MM.1S (cell line): ENCODE measurements at regions not wholly inside any gene's neighbourhood (a gene's known extent, or its start where the extent isn't known, plus 50 kb on each side); places are given as distances from the start of the nearest gene placed in this dataset.

Experiments
- DNase-seq: peaks from one replicate; pipeline ENCODE4 v3.0.0-alpha.2; 2015
- H2AFZ ChIP-seq: fragments of 300-600 bp; sonication (generic); 2 replicates; pipeline ENCODE4 v1.6.0; 2016; ENCODE audit warnings: antibody characterized with exemption, low read length
- H3F3A ChIP-seq: fragments of 300-600 bp; sonication (generic); 2 replicates; pipeline ENCODE4 v1.6.1; 2016; ENCODE audit warnings: mild to moderate bottlenecking, antibody characterized with exemption, low read length, moderate library complexity, mixed read lengths; ENCODE audit not compliant: insufficient read depth
- H3K27ac ChIP-seq: fragments of 300-600 bp; sonication (generic); 2 replicates; pipeline ENCODE4 v1.5.1; 2016; ENCODE audit warnings: mild to moderate bottlenecking, low read length
- H3K27me3 ChIP-seq: fragments of 300-600 bp; sonication (generic); replicated peaks from 2 replicates; pipeline ENCODE4 v1.6.0; 2016; ENCODE audit warnings: low read length; ENCODE audit not compliant: insufficient read depth
- H3K36me3 ChIP-seq: fragments of 300-600 bp; sonication (generic); replicated peaks from 2 replicates; pipeline ENCODE4 v1.6.1; 2016; ENCODE audit warnings: mild to moderate bottlenecking, low read length, mixed read lengths; ENCODE audit not compliant: insufficient read depth
- H3K4me1 ChIP-seq: fragments of 300-600 bp; sonication (generic); 2 replicates; pipeline ENCODE4 v1.6.1; 2016; ENCODE audit warnings: low read length, mixed read lengths
- H3K4me2 ChIP-seq: fragments of 300-600 bp; sonication (generic); 2 replicates; pipeline ENCODE4 v1.6.0; 2016; ENCODE audit warnings: low read depth, low read length
- H3K4me3 ChIP-seq: fragments of 300-600 bp; sonication (generic); 2 replicates; pipeline ENCODE4 v1.5.1; 2016; ENCODE audit warnings: low read length, mixed read lengths
- H3K79me2 ChIP-seq: fragments of 300-600 bp; sonication (generic); 2 replicates; pipeline ENCODE4 v1.6.1; 2016; ENCODE audit warnings: mixed run types, low read length, mixed read lengths
- H3K9ac ChIP-seq: fragments of 300-600 bp; sonication (generic); 2 replicates; pipeline ENCODE4 v1.6.1; 2016; ENCODE audit warnings: low read length, mixed read lengths
- H3K9me2 ChIP-seq: fragments of 300-600 bp; sonication (generic); replicated peaks from 2 replicates; pipeline ENCODE4 v1.6.1; 2016; ENCODE audit warnings: mild to moderate bottlenecking, low read length, mixed read lengths; ENCODE audit not compliant: insufficient read depth
- H3K9me3 ChIP-seq: fragments of 300-600 bp; sonication (generic); replicated peaks from 2 replicates; pipeline ENCODE4 v1.6.1; 2016; ENCODE audit warnings: mild to moderate bottlenecking, low read length, mixed read lengths; ENCODE audit not compliant: insufficient read depth
- H4K20me1 ChIP-seq: fragments of 300-600 bp; sonication (generic); 2 replicates; pipeline ENCODE4 v1.6.1; 2016; ENCODE audit warnings: mild to moderate bottlenecking, low read length, moderate library complexity, mixed read lengths; ENCODE audit not compliant: insufficient read depth
- EZH2 ChIP-seq: fragments of 300-600 bp; sonication (generic); optimal IDR thresholded peaks from 2 replicates; pipeline ENCODE3; 2017; ENCODE audit warnings: low read depth, mild to moderate bottlenecking, antibody characterized with exemption, low read length, mixed read lengths
- EZH2phosphoT487 ChIP-seq: fragments of 300-600 bp; sonication (generic); IDR thresholded peaks from 2 replicates; pipeline ENCODE4 v1.6.1; 2018; ENCODE audit warnings: antibody characterized with exemption, low read length
- TF ChIP-seq, protein P1 (sequence below): fragments of 300-600 bp; sonication (generic); IDR thresholded peaks from 2 replicates; pipeline ENCODE4 v1.5.1; 2016; ENCODE audit warnings: antibody characterized with exemption, low read length, mixed read lengths

DNA sequence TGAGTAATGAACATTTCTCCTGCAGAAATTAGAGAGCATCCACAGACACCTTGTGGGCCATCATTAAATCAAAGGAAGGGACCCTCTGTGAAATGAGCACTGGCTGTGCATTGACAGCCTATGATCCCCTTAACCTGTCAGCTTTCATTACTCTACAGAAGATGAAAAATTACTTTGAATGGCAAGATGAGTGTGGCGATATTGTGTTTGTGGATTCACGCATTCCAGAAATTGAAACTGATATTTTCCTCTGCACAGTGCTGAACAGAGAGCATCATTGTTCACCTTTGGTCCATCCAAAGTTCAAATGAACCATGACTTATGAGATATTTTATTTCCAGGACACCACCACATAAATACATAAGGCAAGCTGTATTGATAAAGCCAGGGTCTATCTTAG lies 374.8 kb upstream of the ANXA10 start:
- H3K4me3 ChIP-seq = no peak overlapping the region
- no peak overlapping the region for H3K4me2 ChIP-seq
- no peak for DNase-seq
- no peak overlapping the region for H3K9ac ChIP-seq
- TF ChIP-seq, protein P1, sequence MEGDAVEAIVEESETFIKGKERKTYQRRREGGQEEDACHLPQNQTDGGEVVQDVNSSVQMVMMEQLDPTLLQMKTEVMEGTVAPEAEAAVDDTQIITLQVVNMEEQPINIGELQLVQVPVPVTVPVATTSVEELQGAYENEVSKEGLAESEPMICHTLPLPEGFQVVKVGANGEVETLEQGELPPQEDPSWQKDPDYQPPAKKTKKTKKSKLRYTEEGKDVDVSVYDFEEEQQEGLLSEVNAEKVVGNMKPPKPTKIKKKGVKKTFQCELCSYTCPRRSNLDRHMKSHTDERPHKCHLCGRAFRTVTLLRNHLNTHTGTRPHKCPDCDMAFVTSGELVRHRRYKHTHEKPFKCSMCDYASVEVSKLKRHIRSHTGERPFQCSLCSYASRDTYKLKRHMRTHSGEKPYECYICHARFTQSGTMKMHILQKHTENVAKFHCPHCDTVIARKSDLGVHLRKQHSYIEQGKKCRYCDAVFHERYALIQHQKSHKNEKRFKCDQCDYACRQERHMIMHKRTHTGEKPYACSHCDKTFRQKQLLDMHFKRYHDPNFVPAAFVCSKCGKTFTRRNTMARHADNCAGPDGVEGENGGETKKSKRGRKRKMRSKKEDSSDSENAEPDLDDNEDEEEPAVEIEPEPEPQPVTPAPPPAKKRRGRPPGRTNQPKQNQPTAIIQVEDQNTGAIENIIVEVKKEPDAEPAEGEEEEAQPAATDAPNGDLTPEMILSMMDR = no peak
- TF ChIP-seq EZH2phosphoT487 (no peak), EZH2 (no peak)
- no peak overlapping the region for H2AFZ ChIP-seq
- no peaks in the 10 kb centered on the region for H3K27me3 ChIP-seq
- H3K36me3 ChIP-seq = no peaks in the 10 kb centered on the region
- H4K20me1 ChIP-seq = no peaks in the 10 kb centered on the region
- H3K4me1 ChIP-seq = no peaks in the 10 kb centered on the region
- no peaks in the 10 kb centered on the region for H3K79me2 ChIP-seq
- no peak overlapping the region for H3K27ac ChIP-seq
- H3F3A ChIP-seq = no peaks in the 10 kb centered on the region
- no peaks in the 10 kb centered on the region for H3K9me2 ChIP-seq
- H3K9me3 ChIP-seq = no peaks in the 10 kb centered on the region

DNA sequence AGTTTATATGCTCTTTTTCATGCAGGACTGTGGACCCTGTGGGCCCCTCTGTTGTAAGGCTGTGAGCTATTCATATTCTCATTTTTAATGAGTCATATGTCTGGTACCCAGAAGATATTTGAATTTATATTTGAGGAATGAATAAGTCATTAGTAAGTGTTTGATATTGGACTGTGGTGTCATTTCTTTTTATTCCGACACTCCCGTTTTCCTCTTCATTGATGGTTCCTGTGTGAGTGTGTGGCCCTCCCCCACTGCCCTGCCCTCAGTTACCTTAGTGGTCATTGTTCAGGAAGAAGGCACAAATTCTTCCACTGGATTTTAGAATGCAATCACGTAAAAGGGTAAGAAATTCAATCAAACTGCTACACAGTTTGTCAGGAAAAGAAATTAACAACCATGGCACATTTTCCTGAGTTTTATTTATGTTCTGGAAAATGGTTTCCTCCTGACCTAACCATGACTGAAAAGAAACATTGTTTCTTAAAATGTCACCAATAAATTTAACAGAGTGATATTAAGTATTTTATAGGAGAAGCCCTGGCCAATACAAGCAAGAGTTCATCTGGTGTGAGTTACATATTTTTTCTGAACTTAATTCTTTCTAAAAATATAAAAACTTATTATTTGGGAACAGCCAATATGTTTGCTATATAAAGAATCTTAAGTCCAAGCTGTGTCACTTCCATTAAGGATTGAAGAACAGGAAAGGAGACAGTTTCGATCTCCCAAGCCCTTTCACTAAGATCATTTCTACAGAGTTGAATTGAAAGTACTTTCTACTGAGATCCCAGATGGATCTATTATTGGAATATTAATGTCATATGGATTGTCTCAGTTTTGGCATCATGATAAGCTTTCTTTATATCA lies 370.5 kb upstream of the ANXA10 start:
- H3K4me3 ChIP-seq = no peak overlapping the region
- H3K27ac ChIP-seq = no peak overlapping the region
- no peaks in the 10 kb centered on the region for H3K79me2 ChIP-seq
- H3F3A ChIP-seq = no peaks in the 10 kb centered on the region
- no peak overlapping the region for H2AFZ ChIP-seq
- H3K4me2 ChIP-seq = no peak overlapping the region
- no peaks in the 10 kb centered on the region for H4K20me1 ChIP-seq
- no peak for DNase-seq
- no peaks in the 10 kb centered on the region for H3K27me3 ChIP-seq
- no peak overlapping the region for H3K9ac ChIP-seq
- TF ChIP-seq EZH2 (no peak), EZH2phosphoT487 (no peak)
- TF ChIP-seq, protein P1 = no peak
- no peaks in the 10 kb centered on the region for H3K9me2 ChIP-seq
- H3K9me3 ChIP-seq = no peaks in the 10 kb centered on the region
- no peaks in the 10 kb centered on the region for H3K36me3 ChIP-seq
- no peaks in the 10 kb centered on the region for H3K4me1 ChIP-seq

DNA sequence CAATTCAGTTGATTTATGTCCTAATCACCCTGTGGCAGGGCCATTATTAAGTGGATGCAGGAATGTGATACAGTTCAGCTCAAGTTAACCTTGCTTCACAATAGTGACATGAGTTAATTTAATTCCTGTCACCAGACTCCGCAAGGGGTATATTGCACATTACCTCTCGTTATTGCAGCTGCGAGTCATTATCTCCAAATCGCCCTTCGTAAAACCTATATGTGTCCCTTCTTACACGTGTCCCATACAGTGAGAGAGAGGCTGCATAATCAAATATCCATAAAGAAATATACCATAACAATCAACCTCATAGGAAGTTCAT lies 369.9 kb upstream of the ANXA10 start:
- no peak overlapping the region for H3K4me2 ChIP-seq
- no peaks in the 10 kb centered on the region for H3K4me1 ChIP-seq
- no peak overlapping the region for H3K9ac ChIP-seq
- TF ChIP-seq, protein P1 = no peak
- TF ChIP-seq EZH2 = no peak
- TF ChIP-seq EZH2phosphoT487 = no peak
- no peak overlapping the region for H3K4me3 ChIP-seq
- H3K27me3 ChIP-seq = no peaks in the 10 kb centered on the region
- H3K9me2 ChIP-seq = no peaks in the 10 kb centered on the region
- H3K79me2 ChIP-seq = no peaks in the 10 kb centered on the region
- DNase-seq = no peak
- H3K36me3 ChIP-seq = no peaks in the 10 kb centered on the region
- no peaks in the 10 kb centered on the region for H3K9me3 ChIP-seq
- H4K20me1 ChIP-seq = no peaks in the 10 kb centered on the region
- no peak overlapping the region for H3K27ac ChIP-seq
- no peaks in the 10 kb centered on the region for H3F3A ChIP-seq
- no peak overlapping the region for H2AFZ ChIP-seq
